ENCODE measurements at regions not wholly inside any gene's neighbourhood (a gene's known extent, or its start where the extent isn't known, plus 50 kb on each side); places are given as distances from the start of the nearest gene placed in this dataset.

- H3K27ac ChIP-seq = no peak overlapping the region
- DNase-seq (ENCODE audit: low read depth, low spot score) = no peak
Observed at GRCh38 chr6:30272032-30272431, 54.7 kb upstream of the TRIM39 start.

GRCh38 chr6:30267423-30267822 is 54.2 kb upstream of the TRIM26 start:
- H3K27ac ChIP-seq = no peak overlapping the region
- DNase-seq (ENCODE audit: low read depth, low spot score) = no peak

DNA sequence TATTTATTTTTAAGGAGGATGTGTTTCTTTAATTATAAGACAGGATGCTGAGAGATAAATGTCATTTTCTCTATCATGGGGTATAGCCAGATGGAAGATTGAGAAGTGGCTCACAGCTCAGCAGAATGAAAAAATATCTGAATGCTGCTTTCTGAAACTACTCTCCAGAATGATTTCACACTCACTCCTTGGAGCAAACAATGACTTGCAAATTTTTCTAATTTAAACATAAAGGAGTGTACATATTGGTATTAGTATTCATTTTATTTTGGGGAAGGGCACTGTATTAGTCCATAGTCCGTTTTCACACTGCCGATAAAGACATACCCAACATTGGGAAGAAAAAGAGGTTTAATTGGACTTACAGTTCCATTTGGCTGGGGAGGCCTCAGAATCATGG is 52.4 kb upstream of the TRIM26 start:
- H3K27ac ChIP-seq = no peak overlapping the region
- no peak for DNase-seq (ENCODE audit: low read depth, low spot score)

DNA sequence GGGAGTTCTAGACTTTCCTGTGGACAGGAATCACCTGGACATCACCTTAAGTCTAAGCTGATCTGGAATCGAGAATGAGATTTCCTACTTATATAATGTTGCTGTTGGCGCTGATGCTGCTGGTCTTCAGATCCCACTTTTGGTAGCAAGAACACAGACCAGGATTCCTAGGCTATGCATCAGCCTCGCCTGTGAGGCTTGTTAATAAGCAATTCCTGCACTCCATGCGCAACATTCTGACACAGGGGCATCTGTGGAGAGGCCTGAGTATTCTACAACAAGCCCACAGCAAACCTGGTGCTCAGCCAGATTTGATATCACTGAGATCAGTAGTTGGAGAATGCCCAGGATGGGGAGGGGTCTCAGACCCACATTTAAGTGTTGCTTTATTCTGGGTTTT is 52.0 kb upstream of the TRIM26 start:
- no peak overlapping the region for H3K27ac ChIP-seq
- DNase-seq (ENCODE audit: low read depth, low spot score) = no peak

- DNase-seq (ENCODE audit: low read depth, low spot score) = no peak
Observed at GRCh38 chr6:30264743-30265142, 51.5 kb upstream of the TRIM26 start.

DNA sequence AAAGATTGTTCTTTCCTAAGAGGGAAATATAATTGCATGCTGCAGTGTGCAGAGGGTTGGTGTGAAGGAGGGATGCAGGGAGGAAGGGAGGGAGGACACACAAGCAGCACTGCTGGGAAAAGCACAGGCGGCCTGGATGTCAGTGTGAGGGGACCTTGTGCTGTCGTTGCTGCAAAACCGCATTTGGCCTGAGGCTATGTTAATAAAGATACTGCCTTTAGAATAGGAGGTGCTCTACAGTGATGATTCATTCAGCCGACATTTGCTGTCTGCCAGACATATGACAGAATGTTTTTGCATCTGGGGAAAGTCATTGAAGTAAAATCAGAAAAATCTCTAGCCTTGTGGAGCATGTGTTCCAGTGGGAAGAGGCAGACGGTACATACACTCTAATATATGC is 50.5 kb upstream of the TRIM26 start:
- DNase-seq (ENCODE audit: low read depth, low spot score) = peak; percentile 22
- H3K27ac ChIP-seq = no peak overlapping the region

More at GRCh38 chr6:30264743-30265142, 51.5 kb upstream of the TRIM26 start:
- no peak overlapping the region for H3K27ac ChIP-seq
